GM19455 (cell line): ENCODE measurements at regions not wholly inside any gene's neighbourhood (a gene's known extent, or its start where the extent isn't known, plus 50 kb on each side); places are given as distances from the start of the nearest gene placed in this dataset.
"Not testable (repeated sequence)": the region's sequence is repeated elsewhere in the genome, so short reads cannot be mapped to it uniquely, and the experiment has no call there.

Source experiments
- ATAC-seq: cut with Tn5 transposase; IDR thresholded peaks from one replicate; pipeline ENCODE4 v1.9.1; 2021; ENCODE audit not compliant: unreplicated experiment

GRCh38 chr15:66993874-66994696 is 71.3 kb upstream of the SMAD3 start:
- ATAC-seq, result no peak

- no peak for ATAC-seq
These were observed 70.3 kb upstream of the SMAD3 start for GRCh38 chr15:66994927-66995656.

GRCh38 chr15:66996094-66996493 is 69.3 kb upstream of the SMAD3 start:
- no peak for ATAC-seq

GRCh38 chr15:66997212-66997611 is 68.2 kb upstream of the SMAD3 start:
- ATAC-seq, result no peak

GRCh38 chr15:66998234-66998633 is 67.2 kb upstream of the SMAD3 start:
- ATAC-seq, result not testable (repeated sequence)

GRCh38 chr15:66999046-66999968 is 66.1 kb upstream of the SMAD3 start:
- ATAC-seq, result no peak

- no peak for ATAC-seq
These were observed 64.5 kb upstream of the SMAD3 start for GRCh38 chr15:67000896-67001295.

GRCh38 chr15:67002368-67002767 is 63.0 kb upstream of the SMAD3 start:
- no peak for ATAC-seq

- ATAC-seq, result no peak
These were observed 61.8 kb upstream of the SMAD3 start for GRCh38 chr15:67003586-67003985.

GRCh38 chr15:67004142-67004541 is 61.3 kb upstream of the SMAD3 start:
- ATAC-seq, result no peak

GRCh38 chr15:67005294-67005996 is 60.0 kb upstream of the SMAD3 start:
- no peak for ATAC-seq

- ATAC-seq, result no peak
These were observed 59.0 kb upstream of the SMAD3 start for GRCh38 chr15:67006083-67007065.

- no peak for ATAC-seq
These were observed 55.5 kb upstream of the SMAD3 start for GRCh38 chr15:67009576-67010569.

GRCh38 chr15:67010898-67011616 is 54.3 kb upstream of the SMAD3 start:
- ATAC-seq, result no peak

- ATAC-seq, result no peak
These were observed 53.8 kb upstream of the SMAD3 start for GRCh38 chr15:67011617-67012005.

- no peak for ATAC-seq
These were observed 51.7 kb upstream of the SMAD3 start for GRCh38 chr15:67013696-67014095.
